ENCODE measurements at regions not wholly inside any gene's neighbourhood (a gene's known extent, or its start where the extent isn't known, plus 50 kb on each side); places are given as distances from the start of the nearest gene placed in this dataset.

GRCh38 chr5:101679816-101680215 is 616.3 kb downstream of the SLCO4C1 start:
- H3K9me3 ChIP-seq (ENCODE audit: insufficient read depth, low read length): no peaks in the 10 kb centered on the region
- H3K9ac ChIP-seq (ENCODE audit: low read length): no peak overlapping the region
- no peak overlapping the region for H3K4me2 ChIP-seq (ENCODE audit: low read depth, low read length, poor library complexity, severe bottlenecking)
- no peaks in the 10 kb centered on the region for H3K79me2 ChIP-seq (ENCODE audit: insufficient read depth, low read length)
- H4K20me1 ChIP-seq (ENCODE audit: low read depth, low read length): no peaks in the 10 kb centered on the region
- H3K27me3 ChIP-seq (ENCODE audit: low read length): no peaks in the 10 kb centered on the region
- no peak overlapping the region for H2AFZ ChIP-seq (ENCODE audit: low read depth, low read length, severe bottlenecking)
- no peak overlapping the region for H3K4me3 ChIP-seq (ENCODE audit: insufficient read depth, low read length, poor library complexity, severe bottlenecking)
- H3K9me2 ChIP-seq (replicated peaks; ENCODE audit: insufficient read depth, low read length): no peaks in the 10 kb centered on the region
- TF ChIP-seq EZH2phosphoT487 (conservative IDR thresholded peaks at IDR 0.05; ENCODE audit: low read length) (no peak), CTCF (IDR thresholded peaks at IDR 0.05; ENCODE audit: insufficient read depth, low read length, poor library complexity, severe bottlenecking) (no peak)
- no peaks in the 10 kb centered on the region for H3F3A ChIP-seq (ENCODE audit: insufficient read depth)
- no peak overlapping the region for H3K27ac ChIP-seq (ENCODE audit: low read depth, low read length)
- H3K36me3 ChIP-seq (ENCODE audit: low read length): no peaks in the 10 kb centered on the region

- Histone ChIP-seq H3K27me3 (ENCODE audit: low read length) (no peaks in the 10 kb centered on the region), H3K9ac (ENCODE audit: low read length) (no peak overlapping the region), H3K27ac (ENCODE audit: low read depth, low read length) (no peak overlapping the region), H3K4me3 (ENCODE audit: insufficient read depth, low read length, poor library complexity, severe bottlenecking) (no peak overlapping the region), H3K36me3 (ENCODE audit: low read length) (no peaks in the 10 kb centered on the region), H3F3A (ENCODE audit: insufficient read depth) (no peaks in the 10 kb centered on the region), H4K20me1 (ENCODE audit: low read depth, low read length) (no peaks in the 10 kb centered on the region), H3K9me3 (ENCODE audit: insufficient read depth, low read length) (no peaks in the 10 kb centered on the region), H2AFZ (ENCODE audit: low read depth, low read length, severe bottlenecking) (no peak overlapping the region), H3K9me2 (replicated peaks; ENCODE audit: insufficient read depth, low read length) (no peaks in the 10 kb centered on the region), H3K79me2 (ENCODE audit: insufficient read depth, low read length) (no peaks in the 10 kb centered on the region), H3K4me2 (ENCODE audit: low read depth, low read length, poor library complexity, severe bottlenecking) (no peak overlapping the region)
- TF ChIP-seq CTCF (IDR thresholded peaks at IDR 0.05; ENCODE audit: insufficient read depth, low read length, poor library complexity, severe bottlenecking): peak; percentile 96
- no peak for TF ChIP-seq EZH2phosphoT487 (conservative IDR thresholded peaks at IDR 0.05; ENCODE audit: low read length)
These were observed 617.4 kb downstream of the SLCO4C1 start for GRCh38 chr5:101678481-101679193.

- no peak overlapping the region for H2AFZ ChIP-seq (ENCODE audit: low read depth, low read length, severe bottlenecking)
- H3F3A ChIP-seq (ENCODE audit: insufficient read depth): no peaks in the 10 kb centered on the region
- H3K27ac ChIP-seq (ENCODE audit: low read depth, low read length): no peak overlapping the region
These were observed 618.1 kb downstream of the SLCO4C1 start for GRCh38 chr5:101677961-101678360.

More at GRCh38 chr5:101677961-101678360, 618.1 kb downstream of the SLCO4C1 start:
- no peaks in the 10 kb centered on the region for H3K27me3 ChIP-seq (ENCODE audit: low read length)
- H3K79me2 ChIP-seq (ENCODE audit: insufficient read depth, low read length): no peaks in the 10 kb centered on the region
- no peak overlapping the region for H3K4me2 ChIP-seq (ENCODE audit: low read depth, low read length, poor library complexity, severe bottlenecking)
- no peaks in the 10 kb centered on the region for H3K9me2 ChIP-seq (replicated peaks; ENCODE audit: insufficient read depth, low read length)
- TF ChIP-seq EZH2phosphoT487 (conservative IDR thresholded peaks at IDR 0.05; ENCODE audit: low read length): no peak
- no peak for TF ChIP-seq CTCF (IDR thresholded peaks at IDR 0.05; ENCODE audit: insufficient read depth, low read length, poor library complexity, severe bottlenecking)
- H3K36me3 ChIP-seq (ENCODE audit: low read length): no peaks in the 10 kb centered on the region
- no peaks in the 10 kb centered on the region for H4K20me1 ChIP-seq (ENCODE audit: low read depth, low read length)
- H3K4me3 ChIP-seq (ENCODE audit: insufficient read depth, low read length, poor library complexity, severe bottlenecking): no peak overlapping the region
- H3K9me3 ChIP-seq (ENCODE audit: insufficient read depth, low read length): no peaks in the 10 kb centered on the region
- no peak overlapping the region for H3K9ac ChIP-seq (ENCODE audit: low read length)

Data from SU-DHL-6 (cell line).